HG02938 (cell line): ENCODE measurements at regions not wholly inside any gene's neighbourhood (a gene's known extent, or its start where the extent isn't known, plus 50 kb on each side); places are given as distances from the start of the nearest gene placed in this dataset.

Experiments used
- ATAC-seq: cut with Tn5 transposase; IDR thresholded peaks from one replicate; pipeline ENCODE4 v1.9.1; 2021; ENCODE audit warnings: mild to moderate bottlenecking, moderate library complexity; ENCODE audit not compliant: unreplicated experiment

DNA sequence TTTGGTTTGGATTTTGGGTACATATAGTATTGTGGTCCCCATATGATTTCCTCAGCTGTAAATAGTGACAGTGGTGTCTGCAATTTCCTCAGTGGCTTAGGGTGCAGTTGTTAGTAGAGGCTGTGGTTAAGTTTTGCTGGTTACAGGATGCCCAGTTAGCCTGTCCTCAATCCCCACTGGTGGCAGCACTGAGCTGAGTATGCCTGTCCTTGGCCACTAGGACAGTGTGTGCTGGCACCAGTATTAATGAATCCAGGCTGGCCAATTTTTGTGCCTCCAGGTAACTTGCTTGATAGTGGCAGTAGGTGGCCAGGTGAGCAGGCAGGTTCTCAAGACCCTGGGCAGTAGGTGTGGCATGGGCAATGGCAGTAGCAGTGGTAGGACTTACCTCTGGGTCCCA, 973.1 kb downstream of the TMEM182 start:
- no peak for ATAC-seq

DNA sequence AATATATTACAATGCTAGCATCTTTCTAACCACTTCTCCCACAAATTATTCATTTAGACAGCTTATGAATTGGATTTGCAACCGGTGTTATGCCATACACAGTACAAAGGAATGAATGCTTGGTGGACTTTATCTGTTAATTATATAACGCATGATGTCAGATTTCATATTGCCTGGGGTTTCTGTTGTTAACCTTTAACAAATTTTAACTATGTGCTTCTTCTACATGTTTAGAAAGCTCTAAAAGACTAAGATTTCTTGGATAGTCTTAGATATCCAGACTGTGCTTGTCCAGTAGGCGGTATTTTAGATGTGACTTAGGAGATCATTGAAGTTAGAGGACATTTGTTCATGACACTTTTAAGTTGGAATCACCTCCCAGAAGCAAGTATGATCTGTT, 976.3 kb downstream of the TMEM182 start:
- ATAC-seq = no peak

DNA sequence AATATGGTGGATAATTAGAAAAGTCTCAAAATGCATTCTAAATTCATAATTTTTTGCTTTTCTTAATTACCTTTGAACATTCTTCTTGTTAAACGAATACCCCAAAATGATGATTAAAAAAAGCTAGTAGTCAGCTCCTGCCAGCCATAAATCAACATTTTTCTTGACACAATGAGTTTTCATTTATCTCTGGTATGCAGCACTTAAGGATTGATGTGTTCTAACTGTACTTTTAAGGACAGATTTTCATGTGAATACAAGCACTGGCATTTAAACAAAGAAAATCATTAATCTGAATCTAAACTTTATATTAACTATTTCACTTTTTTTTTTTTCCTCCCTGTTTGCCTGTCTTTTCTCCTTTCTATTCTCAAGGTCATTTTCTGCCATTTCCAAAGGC, 976.8 kb downstream of the TMEM182 start:
- ATAC-seq = no peak

DNA sequence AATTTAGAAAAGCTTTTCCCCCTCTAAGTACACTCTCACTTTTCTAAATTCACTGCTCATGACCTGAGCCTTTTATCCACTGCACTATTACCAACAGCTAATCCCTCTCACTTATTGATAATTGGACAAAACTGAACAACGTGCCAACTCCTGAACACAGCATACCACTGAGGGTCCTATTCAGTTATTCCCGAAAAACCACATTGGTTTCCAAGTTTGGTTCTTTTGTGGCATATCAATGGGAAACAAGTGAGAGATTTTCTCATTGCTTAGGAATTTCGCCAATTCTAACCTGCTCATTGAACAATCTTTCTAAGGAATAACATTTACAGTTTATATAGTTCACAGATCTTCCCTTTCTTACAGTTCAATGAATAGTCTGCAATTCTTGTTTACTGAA, 977.4 kb downstream of the TMEM182 start:
- no peak for ATAC-seq

DNA sequence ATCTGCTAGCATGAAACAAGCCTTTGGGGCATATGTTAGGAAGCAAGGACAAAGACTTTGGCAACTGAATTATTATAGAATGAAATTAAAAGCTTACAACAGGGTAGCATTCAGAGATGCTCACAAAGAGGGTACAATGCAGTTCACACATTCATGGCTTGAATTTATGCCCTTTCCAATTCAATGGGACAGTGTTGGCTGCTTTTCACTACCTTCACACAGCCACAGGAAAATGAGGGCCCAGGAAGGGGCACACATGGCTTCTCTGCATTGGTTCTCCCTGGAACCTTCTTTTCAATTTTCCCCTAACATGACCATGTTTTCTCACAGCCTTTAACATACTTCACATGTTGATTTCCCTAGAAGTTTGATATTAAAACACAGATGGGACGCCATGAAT, 978.1 kb downstream of the TMEM182 start:
- ATAC-seq = no peak

DNA sequence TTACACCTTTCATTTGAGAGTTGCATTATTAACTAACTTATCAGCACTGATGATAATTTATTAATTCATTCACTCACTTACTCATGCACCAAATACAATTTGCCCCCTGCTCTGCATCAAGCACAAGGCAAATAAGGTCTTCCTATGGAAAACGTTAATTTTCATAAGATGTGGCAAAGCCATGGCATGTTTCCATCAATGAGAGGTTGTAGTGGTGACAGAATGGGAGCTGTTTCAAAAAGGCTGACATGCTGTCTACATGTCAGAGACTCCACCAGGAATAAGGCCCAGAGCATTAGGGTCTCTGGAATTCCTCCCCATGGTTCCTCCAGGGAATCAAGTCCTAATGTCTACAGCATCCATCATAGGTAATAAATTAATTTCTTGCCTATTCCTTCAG, 978.8 kb downstream of the TMEM182 start:
- ATAC-seq = no peak

DNA sequence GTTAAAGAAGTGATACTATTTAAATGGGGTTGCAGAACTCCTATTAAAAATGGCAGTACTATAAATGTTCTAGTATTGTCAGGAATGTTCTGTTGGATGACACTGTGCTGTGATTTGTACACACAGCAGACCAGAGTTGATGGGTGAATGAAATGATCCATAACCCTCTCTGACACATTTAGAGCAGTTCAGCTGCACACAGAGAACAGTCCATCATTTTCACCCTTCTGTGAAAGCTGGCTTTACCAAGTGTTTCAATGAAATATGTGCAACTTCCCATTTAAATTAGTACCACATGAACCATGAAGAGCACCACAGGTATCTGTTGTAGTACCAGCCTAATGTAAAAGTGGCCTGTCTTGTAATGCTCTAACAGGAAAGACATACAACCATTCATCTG, 981.4 kb downstream of the TMEM182 start:
- no peak for ATAC-seq

DNA sequence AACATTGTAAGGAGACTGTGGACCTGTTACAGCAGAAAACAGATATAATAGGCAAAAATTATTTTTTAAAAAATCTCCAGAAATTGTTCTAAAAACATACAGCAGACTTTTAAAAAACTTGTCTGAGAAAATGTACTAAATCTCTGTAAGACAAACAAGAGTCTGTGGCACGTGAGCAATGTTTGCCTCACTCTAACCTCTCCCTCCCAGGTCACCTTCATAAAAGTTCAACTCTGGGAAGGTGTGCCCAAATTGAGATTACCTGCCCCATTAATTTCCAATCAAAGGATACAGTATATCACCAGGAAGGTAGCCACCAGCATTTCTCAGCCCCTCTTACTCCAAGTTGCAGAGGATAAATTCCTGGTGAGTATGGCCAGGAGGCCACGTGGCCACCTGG, 992.7 kb downstream of the TMEM182 start:
- no peak for ATAC-seq

DNA sequence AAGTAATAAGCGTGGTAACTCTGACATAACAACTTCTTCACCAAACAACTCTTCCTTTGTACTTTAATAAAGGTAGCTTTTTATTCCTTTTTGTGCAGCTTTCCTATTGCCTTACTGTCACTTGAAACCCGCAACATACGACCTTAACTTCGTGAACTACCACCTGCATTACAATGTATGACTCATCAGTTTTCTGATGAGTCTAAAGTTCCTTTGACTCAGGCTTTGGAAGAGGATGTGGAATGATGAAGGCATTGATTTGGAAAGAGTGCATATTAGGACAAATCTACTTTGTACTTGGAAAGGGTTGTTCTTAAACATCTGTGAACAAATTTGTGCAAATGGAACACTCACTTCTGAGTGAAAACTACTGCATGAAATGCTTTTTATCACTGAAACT, 1012.1 kb downstream of the TMEM182 start:
- ATAC-seq = no peak

DNA sequence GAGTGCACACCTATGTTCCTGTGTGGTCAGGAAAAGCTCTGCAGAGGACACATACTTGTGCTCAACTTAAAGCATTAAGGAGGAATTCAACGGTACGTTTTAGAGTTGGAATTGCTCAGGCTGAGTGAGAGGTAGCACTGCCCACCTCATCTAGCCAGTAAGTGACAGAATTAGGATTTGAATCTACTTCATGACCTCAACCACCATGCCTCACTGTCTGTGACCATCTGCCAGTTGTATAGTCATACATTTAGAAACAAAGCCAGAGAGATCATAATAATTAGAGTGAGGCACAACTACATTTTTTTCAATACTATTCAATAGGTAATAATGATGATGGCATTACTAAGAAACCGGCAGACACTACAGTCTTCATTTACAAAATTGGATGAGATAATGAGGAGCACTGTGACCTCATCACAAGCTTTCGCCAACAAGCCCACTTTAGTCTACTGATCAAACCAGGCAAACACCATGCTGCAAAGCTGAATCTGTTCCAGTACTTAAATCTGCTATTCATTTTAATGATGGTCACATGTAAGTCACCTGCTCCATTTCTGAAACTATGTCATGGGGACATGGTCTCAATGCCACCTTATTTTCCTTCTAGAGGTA, 1018.4 kb downstream of the TMEM182 start:
- no peak for ATAC-seq

DNA sequence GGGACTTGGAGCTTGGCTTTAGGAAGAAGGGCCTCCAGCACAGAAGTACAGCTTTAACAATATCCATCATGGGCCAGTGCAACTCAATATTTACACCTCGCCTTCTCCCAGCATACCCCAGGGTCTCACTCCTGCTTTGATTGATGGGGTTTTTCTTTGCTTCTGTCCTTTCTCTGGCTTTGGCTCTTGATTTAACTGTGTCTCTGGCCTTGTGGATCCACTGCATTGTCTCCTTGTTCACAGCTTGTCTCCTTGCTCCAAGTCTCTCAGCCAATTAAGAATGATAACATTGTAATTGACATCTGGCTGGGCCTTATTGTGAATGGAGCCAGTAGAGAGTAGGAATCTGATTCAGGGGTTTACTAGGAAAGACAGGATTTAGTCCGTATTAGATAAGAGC, 1019.5 kb downstream of the TMEM182 start:
- ATAC-seq = no peak

DNA sequence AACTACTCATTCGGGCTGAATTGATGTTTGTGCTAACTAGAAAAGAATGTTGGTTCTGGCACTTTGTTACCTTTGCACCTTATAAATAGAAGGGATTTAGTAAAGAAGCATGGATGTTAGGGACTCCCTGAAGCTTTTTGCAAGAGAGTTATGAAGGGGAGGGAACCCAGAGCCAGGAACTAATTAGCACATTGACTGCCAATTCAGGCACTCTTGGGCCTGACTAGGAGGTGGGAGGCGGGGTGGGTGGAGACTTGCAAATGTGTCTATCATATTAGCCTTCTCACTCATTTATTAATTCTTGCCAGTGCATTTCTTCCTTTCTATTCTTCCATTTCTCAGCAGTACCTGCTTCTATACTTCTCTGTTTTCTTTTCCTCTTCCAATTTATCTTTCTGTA, 1022.4 kb downstream of the TMEM182 start:
- ATAC-seq = no peak

DNA sequence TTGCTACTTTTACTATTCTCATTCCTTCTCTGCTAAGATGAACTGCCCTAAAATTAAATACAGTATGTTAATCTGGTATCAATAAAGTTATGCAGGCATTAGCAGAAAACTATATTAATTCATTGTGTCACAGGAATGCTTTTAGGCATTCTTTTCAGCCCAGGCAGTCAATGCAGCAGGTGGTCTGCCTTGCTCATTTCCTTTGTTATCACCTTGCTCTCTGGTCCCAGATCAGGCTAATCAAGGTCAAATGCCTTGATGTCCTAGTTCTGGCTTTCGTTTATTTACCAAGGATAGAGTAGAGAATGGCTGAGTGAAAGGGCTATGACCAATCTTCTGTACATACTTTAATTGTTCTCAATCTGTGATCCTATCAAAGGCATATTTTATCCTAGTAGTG, 1023.6 kb downstream of the TMEM182 start:
- ATAC-seq = no peak

DNA sequence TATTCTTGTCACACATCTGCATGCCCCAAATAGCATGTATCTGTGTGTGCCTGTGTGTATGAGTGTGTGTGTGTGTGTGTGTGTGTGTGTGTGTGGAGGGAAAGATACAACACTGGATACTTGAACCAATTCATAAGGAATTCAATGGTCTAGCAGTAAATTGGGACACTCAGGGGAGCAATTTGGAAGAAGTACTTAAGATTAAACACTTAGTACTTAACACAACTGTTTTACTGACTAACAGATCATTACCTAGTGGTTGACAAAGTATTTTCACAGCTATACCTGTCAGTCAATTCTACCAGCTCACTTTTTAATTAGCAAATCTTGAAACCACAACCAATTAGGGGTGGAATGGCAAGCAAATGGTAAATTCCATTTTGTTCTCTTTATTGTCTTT, 1024.1 kb downstream of the TMEM182 start:
- ATAC-seq = no peak

DNA sequence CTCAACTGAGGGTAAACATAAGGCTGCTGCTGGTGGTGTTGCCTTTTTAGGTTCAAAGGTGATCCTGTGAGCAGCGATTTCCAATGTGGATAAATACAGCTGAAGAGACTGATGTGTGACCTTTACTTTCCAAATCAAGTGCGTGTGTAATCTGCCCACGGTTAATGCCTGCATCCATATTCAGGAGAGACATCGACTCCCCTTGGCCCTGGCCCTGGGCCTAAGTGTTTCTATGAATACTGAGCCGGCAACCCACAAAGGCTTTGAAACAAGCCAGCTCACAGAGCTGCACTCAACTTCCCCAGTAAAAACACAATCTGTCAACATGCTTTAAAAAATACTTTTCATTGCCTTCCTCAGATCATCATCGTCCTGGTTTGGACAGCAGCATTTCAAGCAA, 1026.6 kb downstream of the TMEM182 start:
- no peak for ATAC-seq

DNA sequence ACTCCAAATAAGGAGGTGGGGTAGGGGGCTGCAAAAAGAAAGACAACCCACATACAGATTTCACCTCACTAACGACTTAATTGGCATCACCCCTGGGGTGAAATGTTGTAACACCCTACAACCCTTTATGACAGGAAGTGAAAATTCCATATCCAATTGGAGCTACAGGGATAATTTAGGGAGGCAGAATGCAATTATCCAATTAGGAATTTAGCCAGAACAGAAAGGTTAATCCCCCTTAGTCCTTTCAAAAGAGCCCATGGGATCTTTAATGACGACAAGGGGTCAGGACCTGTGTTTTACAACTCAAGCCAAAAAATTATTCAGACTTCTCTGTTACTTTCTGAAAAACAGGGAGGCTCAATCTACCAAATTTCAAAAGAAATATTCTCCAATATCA, 1027.1 kb downstream of the TMEM182 start:
- ATAC-seq = no peak

DNA sequence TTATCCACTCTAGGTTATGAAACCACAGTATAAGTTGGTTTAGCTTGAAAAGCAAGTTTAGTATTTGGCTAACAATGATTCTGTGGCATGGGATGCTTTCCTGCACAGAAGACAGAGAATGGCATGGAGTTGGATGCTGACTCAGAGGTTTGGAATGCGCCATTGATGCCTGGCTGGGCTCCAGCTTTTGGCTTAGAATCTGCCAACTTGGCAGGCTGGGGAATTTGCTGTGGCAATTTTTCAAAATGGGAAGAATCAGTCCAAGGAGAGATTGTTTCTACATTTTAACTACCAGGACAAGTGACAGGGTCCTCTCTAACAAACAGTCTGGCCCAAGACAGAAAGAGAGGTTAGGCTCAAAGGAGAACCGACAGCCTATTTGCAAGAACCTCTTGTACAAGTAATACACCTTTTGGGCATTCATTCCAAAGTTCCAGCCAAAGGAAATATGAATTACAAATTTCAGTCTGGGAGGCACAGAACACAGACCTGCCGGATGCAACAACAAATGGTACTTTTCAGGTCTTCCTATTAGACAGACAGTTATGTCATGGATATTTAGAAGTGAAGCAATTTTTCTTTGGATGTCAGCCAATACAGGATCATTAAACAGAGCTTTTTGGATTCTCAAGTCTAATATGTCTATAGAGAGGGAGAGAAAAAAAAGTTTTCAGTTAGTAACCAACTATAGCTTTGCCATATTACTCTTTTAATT, 1027.7 kb downstream of the TMEM182 start:
- ATAC-seq = no peak

DNA sequence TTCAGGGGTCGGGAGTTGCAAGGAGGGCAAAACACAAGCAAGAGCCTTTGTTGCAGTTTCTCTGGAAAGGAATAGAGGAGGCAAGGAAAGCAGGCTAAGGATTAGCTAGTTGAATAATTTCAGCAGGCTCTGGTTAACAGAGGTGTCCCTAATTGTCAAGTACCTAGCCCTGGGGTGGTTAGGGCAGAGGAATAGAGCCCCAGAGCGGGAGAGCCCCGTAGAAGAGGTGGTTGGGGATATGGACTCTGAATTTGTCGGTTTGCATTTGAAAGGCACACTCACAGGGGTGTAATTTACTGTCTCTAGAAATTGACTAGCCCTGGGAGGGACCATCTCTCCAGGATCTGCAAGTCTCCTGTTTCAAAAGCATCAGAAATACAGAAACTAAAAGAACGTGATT, 1030.2 kb downstream of the TMEM182 start:
- no peak for ATAC-seq

DNA sequence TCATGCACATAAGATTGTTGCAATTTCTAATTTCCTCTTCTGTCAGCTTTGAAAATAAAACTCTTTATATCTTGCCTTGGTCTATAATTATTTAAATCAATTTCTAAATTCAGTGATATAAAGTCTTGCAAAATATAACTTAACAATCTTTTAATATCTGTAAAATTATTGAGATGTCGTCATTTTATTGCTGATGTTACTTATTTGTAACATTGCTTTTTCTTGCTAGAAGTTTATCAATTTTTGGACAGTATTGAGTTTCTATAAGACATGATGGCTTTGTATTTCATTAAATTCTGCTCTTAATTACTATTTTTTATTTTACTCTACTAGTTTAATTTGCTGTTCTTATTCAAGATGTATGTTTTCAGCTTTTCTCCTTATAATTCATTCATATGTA, 1036.5 kb downstream of the TMEM182 start:
- no peak for ATAC-seq

DNA sequence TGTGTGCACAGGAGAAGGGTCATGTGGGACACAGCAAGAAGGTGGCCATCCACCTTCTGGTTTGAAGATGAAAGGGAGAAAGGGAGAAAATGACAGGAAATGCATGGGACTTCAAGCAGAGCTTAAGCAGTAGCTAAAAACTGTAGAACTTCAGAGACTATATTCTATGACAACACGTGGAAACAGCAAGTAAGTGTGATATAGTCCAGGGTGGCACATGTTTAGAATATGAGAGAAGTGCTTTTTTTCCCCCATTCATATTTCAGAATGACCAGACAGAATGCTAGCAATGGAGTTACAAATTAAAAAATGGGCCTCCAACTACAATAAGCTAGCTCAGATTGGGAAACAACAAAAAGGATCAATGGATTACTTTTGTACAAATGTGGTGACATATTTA, 1042.2 kb downstream of the TMEM182 start:
- ATAC-seq = no peak

DNA sequence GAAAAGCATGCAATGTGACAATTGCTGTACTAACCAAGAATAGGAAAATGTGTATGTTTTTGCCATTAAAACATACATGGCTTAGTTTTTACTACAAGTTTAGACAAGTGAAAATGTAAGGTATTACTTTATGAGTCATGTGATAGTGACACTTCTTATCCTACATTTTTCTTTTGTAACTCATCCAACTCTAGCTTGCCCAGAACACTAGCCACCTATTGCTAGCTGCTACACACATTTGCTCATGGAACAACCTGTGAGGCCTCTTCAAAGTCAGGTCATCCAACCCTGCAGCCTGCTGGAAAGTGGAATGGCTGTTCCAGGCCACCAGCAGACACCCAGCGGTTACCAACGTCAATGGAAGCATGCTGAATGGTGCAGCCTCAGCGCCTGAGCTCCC, 1043.9 kb downstream of the TMEM182 start:
- no peak for ATAC-seq

DNA sequence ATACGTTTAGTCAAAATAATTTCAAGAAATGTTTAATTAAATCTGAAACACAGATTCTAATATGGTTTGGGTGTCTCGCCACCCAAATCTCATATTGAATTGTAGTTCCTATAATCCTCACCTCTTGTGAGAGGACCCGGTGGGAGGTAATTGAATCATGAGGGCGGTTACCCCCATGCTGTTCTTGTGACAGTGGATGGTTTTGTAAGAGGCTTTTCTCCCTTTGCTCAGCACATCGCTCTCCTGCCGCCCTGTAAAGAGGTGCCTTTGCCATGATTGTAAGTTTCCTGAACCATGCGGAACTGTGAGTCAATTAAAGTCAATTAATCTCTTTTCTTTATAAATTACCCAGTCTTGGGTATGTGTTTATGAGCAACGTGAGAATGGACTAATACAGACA, 1045.1 kb upstream of the POU3F3 start:
- no peak for ATAC-seq

DNA sequence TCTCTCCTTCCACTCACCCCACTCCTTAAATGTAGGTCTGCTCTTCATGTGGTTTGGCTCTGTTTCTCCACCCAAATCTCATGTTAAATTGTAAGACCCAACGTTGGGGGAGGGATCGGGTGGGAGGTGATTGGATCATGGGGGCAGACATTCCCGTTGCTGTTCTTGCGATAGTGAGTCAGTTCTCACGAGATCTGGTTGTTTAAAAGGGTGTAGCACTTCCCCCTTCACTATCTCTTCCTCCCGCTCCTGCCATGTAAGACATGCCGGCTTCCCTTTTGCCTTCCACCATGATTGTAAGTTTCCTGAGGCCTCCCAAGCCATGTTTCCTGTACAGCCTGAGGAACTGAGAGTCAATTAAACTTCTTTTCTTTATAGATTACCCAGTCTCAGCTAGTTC, 1044.5 kb upstream of the POU3F3 start:
- no peak for ATAC-seq
